BE2C (cell line): ENCODE measurements at regions not wholly inside any gene's neighbourhood (a gene's known extent, or its start where the extent isn't known, plus 50 kb on each side); places are given as distances from the start of the nearest gene placed in this dataset.

Experiments used
- DNase-seq: peaks from one replicate; pipeline ENCODE4 v3.0.0-alpha.2; 2020
- H3K27me3 ChIP-seq: fragments of 250-450 bp; sonication (Bioruptor Pico); 2 replicates; pipeline ENCODE4 v1.5.1; 2020; ENCODE audit warnings: mild to moderate bottlenecking
- H3K36me3 ChIP-seq: fragments of 250-450 bp; sonication (Bioruptor Pico); 2 replicates; pipeline ENCODE4 v1.5.1; 2020; ENCODE audit warnings: mild to moderate bottlenecking
- H3K4me1 ChIP-seq: fragments of 250-450 bp; sonication (Bioruptor Pico); 2 replicates; pipeline ENCODE4 v1.5.1; 2020
- H3K4me3 ChIP-seq: 2 replicates; pipeline ENCODE4 v1.5.1; 2011; ENCODE audit warnings: low read depth, low read length
- H3K9me3 ChIP-seq: fragments of 250-450 bp; sonication (Bioruptor Pico); 2 replicates; pipeline ENCODE4 v1.5.1; 2020
- TF ChIP-seq, protein P1 (sequence below): IDR thresholded peaks from 2 replicates; pipeline ENCODE4 v1.5.1; 2012; ENCODE audit warnings: mild to moderate bottlenecking, low read depth, low read length

DNA sequence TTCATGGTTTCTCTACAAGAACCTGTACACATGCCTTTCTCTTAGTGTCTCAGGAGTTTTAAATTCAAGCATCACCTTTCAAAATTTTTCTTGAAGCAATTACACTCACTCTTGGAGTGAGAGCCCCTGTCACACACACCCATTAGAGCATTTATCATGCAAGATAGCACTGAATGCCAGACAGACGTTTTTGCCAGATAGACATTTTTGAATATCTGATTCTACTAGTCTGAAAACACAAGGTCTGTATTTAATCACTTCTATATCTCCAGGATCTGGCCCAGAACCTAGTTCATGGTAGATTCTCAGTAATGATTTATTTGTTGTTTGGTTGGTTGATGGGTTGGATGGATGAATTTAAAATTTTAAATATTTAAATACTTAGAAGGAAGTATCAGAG lies 60.9 kb upstream of the PDE1C start:
- no peaks in the 10 kb centered on the region for H3K36me3 ChIP-seq
- no peaks in the 10 kb centered on the region for H3K27me3 ChIP-seq
- H3K4me3 ChIP-seq: no peak overlapping the region
- no peak for DNase-seq
- TF ChIP-seq, protein P1, sequence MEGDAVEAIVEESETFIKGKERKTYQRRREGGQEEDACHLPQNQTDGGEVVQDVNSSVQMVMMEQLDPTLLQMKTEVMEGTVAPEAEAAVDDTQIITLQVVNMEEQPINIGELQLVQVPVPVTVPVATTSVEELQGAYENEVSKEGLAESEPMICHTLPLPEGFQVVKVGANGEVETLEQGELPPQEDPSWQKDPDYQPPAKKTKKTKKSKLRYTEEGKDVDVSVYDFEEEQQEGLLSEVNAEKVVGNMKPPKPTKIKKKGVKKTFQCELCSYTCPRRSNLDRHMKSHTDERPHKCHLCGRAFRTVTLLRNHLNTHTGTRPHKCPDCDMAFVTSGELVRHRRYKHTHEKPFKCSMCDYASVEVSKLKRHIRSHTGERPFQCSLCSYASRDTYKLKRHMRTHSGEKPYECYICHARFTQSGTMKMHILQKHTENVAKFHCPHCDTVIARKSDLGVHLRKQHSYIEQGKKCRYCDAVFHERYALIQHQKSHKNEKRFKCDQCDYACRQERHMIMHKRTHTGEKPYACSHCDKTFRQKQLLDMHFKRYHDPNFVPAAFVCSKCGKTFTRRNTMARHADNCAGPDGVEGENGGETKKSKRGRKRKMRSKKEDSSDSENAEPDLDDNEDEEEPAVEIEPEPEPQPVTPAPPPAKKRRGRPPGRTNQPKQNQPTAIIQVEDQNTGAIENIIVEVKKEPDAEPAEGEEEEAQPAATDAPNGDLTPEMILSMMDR: no peak
- H3K9me3 ChIP-seq: no peaks in the 10 kb centered on the region; the same call in 1 of the 2 replicates
- H3K4me1 ChIP-seq: no peaks in the 10 kb centered on the region

DNA sequence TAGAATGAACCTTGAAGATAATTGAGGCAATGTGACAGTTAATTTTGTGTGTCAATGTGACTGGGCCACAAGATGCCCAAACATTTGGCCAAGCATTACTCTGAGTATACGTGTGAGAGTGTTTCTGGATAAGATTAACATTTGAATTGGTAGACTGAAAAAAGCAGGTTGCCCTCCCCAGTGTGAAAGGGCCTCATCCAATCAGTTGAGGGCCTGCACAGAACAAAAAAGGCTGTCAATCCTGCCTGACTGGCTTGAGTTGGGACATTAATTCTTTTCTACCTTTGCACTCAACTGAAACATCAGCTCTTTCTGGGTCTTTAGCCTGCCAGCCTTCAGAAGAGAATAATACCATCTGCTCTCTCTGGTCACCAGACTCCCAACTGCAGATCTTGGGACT lies 56.6 kb upstream of the PDE1C start:
- H3K4me3 ChIP-seq: no peak overlapping the region

More for the DNA sequence above, 56.6 kb upstream of the PDE1C start:
- TF ChIP-seq, protein P1: no peak
- no peak for DNase-seq
- no peaks in the 10 kb centered on the region for H3K36me3 ChIP-seq
- no peaks in the 10 kb centered on the region for H3K27me3 ChIP-seq
- no peaks in the 10 kb centered on the region; the same call in 1 of the 2 replicates for H3K9me3 ChIP-seq
- H3K4me1 ChIP-seq: no peaks in the 10 kb centered on the region
